ENCODE measurements at regions not wholly inside any gene's neighbourhood (a gene's known extent, or its start where the extent isn't known, plus 50 kb on each side); places are given as distances from the start of the nearest gene placed in this dataset.

DNA sequence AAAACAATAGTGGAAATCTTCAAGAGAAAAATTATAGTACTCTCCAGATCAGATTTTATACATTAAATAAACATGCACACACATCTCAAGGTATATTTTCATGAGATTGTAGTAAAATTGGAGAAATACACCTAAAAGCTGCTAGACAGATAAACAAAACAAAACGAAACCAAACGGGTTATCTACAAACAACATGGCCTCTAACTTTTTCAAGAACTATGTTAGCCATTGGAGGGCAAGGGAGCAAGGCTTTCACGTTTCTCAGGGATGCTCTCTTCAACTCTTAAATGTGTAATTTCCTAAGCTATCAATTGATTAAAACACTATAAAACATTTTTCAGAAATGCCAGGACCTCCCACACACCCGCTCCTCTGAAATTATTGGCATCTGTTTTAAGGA is 1262.4 kb upstream of the PCDH20 start:
- no peak for TF ChIP-seq POLR2AphosphoS5 (IDR thresholded peaks at IDR 0.05)
- TF ChIP-seq, protein P1, sequence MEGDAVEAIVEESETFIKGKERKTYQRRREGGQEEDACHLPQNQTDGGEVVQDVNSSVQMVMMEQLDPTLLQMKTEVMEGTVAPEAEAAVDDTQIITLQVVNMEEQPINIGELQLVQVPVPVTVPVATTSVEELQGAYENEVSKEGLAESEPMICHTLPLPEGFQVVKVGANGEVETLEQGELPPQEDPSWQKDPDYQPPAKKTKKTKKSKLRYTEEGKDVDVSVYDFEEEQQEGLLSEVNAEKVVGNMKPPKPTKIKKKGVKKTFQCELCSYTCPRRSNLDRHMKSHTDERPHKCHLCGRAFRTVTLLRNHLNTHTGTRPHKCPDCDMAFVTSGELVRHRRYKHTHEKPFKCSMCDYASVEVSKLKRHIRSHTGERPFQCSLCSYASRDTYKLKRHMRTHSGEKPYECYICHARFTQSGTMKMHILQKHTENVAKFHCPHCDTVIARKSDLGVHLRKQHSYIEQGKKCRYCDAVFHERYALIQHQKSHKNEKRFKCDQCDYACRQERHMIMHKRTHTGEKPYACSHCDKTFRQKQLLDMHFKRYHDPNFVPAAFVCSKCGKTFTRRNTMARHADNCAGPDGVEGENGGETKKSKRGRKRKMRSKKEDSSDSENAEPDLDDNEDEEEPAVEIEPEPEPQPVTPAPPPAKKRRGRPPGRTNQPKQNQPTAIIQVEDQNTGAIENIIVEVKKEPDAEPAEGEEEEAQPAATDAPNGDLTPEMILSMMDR (IDR thresholded peaks at IDR 0.05), result no peak

Data from prostate gland (tissue), 2 donors.